GM12864 (cell line): ENCODE measurements at regions not wholly inside any gene's neighbourhood (a gene's known extent, or its start where the extent isn't known, plus 50 kb on each side); places are given as distances from the start of the nearest gene placed in this dataset.

Experiments used
- DNase-seq: peaks from one replicate; pipeline ENCODE4 v3.0.0-alpha.2; 2011; ENCODE audit warnings: low read depth
- H3K4me3 ChIP-seq: 2 replicates; pipeline ENCODE4 v1.5.1; 2011; ENCODE audit warnings: mild to moderate bottlenecking, low read depth, low read length, control low read depth
- TF ChIP-seq, protein P1 (sequence below): IDR thresholded peaks from 2 replicates; pipeline ENCODE4 v1.5.1; 2011; ENCODE audit warnings: low read depth, mild to moderate bottlenecking, moderate library complexity, low read length, control low read depth, inconsistent platforms; ENCODE audit errors: missing control alignments

DNA sequence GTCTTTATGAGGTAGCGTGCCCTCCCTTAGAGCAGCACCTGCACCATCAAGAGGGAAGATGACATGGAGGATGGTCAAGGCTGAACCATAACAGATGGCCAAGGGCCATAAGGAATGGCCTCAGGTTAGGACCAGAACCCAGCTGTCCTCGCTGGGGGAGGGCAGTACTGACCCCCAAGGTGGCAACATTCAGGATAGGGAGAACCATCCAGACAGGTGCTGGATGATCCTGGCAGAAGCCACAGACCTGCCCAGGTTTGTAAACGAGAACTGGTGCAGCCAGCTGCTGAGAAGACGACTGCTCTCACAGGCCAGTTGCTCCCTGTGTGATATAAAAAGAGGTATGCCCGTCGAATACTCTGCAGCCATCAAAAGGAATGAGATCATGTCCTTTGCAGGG lies 320.4 kb downstream of the GLRX3 start:
- TF ChIP-seq, protein P1, sequence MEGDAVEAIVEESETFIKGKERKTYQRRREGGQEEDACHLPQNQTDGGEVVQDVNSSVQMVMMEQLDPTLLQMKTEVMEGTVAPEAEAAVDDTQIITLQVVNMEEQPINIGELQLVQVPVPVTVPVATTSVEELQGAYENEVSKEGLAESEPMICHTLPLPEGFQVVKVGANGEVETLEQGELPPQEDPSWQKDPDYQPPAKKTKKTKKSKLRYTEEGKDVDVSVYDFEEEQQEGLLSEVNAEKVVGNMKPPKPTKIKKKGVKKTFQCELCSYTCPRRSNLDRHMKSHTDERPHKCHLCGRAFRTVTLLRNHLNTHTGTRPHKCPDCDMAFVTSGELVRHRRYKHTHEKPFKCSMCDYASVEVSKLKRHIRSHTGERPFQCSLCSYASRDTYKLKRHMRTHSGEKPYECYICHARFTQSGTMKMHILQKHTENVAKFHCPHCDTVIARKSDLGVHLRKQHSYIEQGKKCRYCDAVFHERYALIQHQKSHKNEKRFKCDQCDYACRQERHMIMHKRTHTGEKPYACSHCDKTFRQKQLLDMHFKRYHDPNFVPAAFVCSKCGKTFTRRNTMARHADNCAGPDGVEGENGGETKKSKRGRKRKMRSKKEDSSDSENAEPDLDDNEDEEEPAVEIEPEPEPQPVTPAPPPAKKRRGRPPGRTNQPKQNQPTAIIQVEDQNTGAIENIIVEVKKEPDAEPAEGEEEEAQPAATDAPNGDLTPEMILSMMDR = no peak
- H3K4me3 ChIP-seq = no peak overlapping the region
- DNase-seq = no peak

DNA sequence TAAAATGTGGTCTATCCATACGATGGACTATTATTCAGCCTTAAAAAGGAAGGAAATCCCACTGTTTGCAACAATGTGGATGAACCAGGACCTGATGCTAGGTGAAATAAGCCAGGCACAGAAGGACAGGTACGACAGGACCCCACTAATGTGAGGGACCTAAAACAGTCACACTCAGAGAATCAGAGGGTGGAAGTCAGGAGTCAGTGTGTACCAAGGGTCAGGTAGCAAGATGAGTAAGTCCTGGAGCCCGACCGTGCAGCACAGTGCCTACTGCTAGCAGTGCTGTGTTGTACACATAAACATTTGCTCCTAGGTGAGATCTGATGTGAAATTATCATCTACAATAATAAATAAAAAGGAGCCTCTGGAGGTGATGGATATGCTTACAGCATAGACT lies 322.3 kb downstream of the GLRX3 start:
- H3K4me3 ChIP-seq = no peak overlapping the region
- no peak for DNase-seq
- TF ChIP-seq, protein P1 = no peak

DNA sequence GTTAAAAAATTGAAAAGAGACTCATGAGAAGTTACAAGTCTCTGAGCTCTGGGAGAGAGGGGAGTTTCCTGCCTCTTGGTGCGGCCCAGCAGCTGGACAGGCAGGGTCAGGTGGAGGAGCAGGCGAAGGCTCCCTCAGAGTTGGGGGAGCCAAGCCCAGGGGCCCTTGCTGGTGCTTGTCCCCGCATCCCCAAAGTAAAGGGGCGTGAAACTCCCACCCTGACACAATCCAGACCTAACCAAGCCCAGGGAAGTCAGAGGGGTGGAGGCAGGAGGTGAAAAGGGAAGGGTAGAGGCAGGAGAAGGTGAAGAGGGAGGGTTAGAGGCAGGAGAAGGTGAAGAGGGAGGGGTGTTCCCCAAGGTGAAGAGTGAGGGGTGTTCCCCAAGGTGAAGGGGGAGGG lies 322.8 kb downstream of the GLRX3 start:
- TF ChIP-seq, protein P1 = no peak
- DNase-seq = no peak
- H3K4me3 ChIP-seq = no peak overlapping the region

DNA sequence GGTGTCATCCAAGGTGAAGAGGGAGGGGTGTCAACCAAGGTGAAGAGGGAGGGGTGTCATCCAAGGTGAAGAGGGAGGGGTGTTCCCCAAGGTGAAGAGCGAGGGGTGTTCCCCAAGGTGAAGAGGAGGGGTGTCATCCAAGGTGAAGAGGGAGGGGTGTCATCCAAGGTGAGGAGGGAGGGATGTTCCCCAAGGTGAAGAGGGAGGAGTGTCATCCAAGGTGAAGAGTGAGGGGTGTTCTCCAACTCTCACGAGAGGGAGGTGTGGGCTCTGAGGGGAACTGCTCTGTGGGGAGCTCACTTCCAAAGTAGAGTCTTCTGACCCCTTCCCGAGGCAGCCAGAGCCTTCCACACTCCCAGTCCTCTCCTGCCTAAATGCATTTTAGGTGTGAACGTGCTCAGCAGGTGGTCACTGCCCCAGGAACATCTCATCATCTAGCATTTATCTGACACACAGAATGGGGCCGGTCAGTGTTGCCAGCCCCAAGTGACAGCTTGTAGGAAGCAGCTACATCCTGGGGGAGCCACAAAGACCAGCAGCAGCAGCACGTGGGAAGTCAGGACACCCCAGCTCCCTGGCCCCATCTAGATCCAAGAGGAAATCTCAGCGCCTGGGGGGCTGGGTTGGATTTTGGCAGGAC lies 323.8 kb downstream of the GLRX3 start:
- TF ChIP-seq, protein P1 = no peak
- no peak overlapping the region for H3K4me3 ChIP-seq
- no peak for DNase-seq

DNA sequence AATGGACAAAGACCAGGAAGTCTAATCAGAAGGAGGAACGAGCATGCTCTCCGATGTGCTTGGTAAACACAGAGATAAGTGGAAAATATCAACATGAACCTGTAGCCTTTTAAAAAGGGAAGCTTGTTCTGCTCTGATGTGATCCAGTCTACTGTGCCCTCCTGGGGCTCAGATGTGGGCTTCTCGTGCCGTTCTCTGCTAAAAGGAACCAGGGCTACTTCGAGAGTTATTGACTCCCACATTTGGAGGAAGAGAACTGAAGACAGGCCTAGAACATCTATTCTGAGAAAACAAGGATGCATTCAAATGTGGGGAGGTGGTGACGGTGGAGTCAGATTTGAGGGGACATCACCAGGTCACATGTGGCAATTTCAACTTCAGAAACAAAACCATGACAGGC lies 325.4 kb downstream of the GLRX3 start:
- TF ChIP-seq, protein P1 = no peak
- no peak overlapping the region for H3K4me3 ChIP-seq
- DNase-seq = no peak

DNA sequence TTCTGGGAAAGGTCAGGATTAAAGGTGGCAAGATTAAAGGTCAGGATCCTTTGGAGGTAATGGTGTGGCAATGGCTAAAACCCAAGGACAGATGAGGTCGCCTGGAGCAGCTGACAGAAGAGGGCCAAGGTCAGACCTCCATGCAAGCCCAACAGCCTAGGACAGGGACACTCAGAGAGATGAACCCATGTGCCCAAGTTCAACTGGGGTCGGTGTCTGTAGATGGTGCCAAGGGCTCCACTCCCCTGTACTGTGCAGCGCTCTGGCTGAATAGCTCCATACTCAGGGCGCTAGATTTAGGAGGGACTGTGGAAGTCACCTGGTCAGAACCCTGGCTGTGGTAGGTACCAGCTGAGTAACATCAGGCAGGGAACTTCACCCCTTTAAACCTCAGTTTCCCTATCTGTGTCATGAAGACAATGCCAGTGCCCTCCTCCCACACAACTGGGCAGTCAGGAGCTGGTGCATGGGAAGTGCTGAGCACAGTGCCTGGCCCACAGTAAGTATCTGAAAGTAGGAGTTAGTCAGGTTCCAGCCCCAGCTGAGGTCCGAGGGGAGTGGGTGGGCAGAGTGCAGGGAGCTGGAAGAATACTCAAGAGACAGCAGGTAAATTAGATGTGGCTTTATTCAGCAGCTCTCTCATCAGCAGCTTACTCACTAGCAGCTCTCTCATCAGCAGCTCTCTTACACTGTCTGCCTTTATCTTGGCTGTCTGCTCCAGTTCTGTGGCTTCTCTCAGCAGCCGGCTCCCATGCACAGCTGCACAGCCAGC lies 327.1 kb downstream of the GLRX3 start:
- TF ChIP-seq, protein P1 = no peak
- H3K4me3 ChIP-seq = no peak overlapping the region
- no peak for DNase-seq
